Thyroid gland (tissue), 4 donors: ENCODE measurements at regions not wholly inside any gene's neighbourhood (a gene's known extent, or its start where the extent isn't known, plus 50 kb on each side); places are given as distances from the start of the nearest gene placed in this dataset.

ENCODE experiments used
- CTCF ChIP-seq, 6 experiments: fragments of 200-600 bp in 3 of 6; fragments of 450-650 bp in 3 of 6; sonication (generic) in 3 of 6; IDR thresholded peaks; one replicate each; pipeline ENCODE4 v1.5.1; 2016 to 2019; ENCODE audit warnings: antibody characterized with exemption in 6 of 6, mild to moderate bottlenecking in 2 of 6, inconsistent platforms in 1 of 6, moderate library complexity in 1 of 6
- POLR2A ChIP-seq, 2 donors: fragments of 450-650 bp; IDR thresholded peaks; one replicate each; pipeline ENCODE4 v1.6.1; 2017; ENCODE audit warnings: antibody characterized with exemption in 2 of 2, mild to moderate bottlenecking in 2 of 2, moderate library complexity in 1 of 2

- TF ChIP-seq POLR2A (IDR thresholded peaks at IDR 0.05) = no peak
- no peak for TF ChIP-seq CTCF (IDR thresholded peaks at IDR 0.05)
Measured at GRCh38 chr6:14849185-14849584, 396.7 kb upstream of the JARID2 start.
